ENCODE measurements at regions not wholly inside any gene's neighbourhood (a gene's known extent, or its start where the extent isn't known, plus 50 kb on each side); places are given as distances from the start of the nearest gene placed in this dataset.

DNA sequence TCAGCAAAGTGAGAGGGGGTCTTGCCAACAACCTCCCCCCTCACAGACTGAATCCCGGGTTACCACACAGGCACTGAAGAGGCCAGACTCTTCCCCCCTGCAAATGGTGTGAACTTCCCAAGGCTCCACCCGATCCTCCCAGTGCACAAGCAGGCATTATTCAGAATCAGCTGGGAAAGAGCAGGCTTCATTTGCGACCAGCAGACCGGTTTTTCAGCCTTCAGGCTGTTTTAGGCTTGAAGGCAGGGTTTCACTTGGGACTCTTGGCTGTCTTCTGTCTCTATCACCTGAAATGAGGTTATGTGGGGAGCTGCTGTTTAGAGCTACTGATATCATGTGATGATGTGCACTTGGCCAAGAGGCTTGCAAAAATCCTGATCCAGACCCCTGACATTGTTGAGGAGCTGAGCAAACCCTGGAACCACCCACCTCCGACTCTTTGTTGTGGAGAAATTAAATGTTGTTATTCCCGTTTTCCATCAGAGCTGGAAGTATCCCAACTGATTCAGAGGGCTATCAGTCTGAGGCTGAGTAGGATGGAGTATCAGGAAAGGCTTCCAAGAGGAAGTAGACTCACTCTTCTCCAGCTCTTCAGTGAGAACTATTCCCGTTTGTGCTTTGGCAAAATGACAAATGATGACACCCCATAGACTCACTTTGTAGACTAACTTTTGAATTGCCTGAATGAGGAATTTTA lies 63.3 kb upstream of the ZFR start:
- TF ChIP-seq ZNF384 (IDR thresholded peaks at IDR 0.05) (no peak), BHLHE40 (IDR thresholded peaks at IDR 0.05; ENCODE audit: borderline replicate concordance) (no peak), TARDBP (IDR thresholded peaks at IDR 0.05) (no peak), LEF1 (IDR thresholded peaks at IDR 0.05; ENCODE audit: borderline replicate concordance) (no peak), HDGF (IDR thresholded peaks at IDR 0.05; ENCODE audit: borderline replicate concordance) (no peak), NFRKB (IDR thresholded peaks at IDR 0.05) (no peak), CTBP1 (IDR thresholded peaks at IDR 0.05; ENCODE audit: borderline replicate concordance) (no peak), SUZ12 (IDR thresholded peaks at IDR 0.05) (no peak), SP1 (IDR thresholded peaks at IDR 0.05) (no peak)

Measured in HEK293T (cell line).